NCI-H526 treated with DMSO at 0.1 percent for 48 hours (cell line): ENCODE measurements at regions not wholly inside any gene's neighbourhood (a gene's known extent, or its start where the extent isn't known, plus 50 kb on each side); places are given as distances from the start of the nearest gene placed in this dataset.

Source experiments
- DNase-seq: peaks from one replicate; lab custom pipeline; 2025; lab: John Stamatoyannopoulos, UW

DNA sequence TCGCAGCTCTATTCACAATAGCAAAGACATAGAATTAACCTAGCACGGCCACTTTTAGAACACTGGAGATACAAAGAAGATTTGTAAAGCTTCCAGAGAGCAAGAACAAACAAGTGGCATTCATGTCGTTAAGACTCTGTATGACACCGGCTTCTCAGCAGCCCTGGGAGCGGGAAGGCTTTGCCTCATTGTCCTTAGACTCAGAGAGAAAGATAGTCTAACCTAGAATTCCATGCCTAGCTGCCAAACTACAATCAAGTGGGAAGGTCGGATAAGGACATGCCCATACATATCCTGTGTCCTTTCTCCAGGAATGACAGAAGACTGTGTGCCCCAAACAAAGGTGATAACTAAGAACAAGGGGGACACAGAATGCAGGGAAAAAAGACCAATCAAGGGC lies 1038.3 kb downstream of the BCL11B start:
- DNase-seq, result no peak

DNA sequence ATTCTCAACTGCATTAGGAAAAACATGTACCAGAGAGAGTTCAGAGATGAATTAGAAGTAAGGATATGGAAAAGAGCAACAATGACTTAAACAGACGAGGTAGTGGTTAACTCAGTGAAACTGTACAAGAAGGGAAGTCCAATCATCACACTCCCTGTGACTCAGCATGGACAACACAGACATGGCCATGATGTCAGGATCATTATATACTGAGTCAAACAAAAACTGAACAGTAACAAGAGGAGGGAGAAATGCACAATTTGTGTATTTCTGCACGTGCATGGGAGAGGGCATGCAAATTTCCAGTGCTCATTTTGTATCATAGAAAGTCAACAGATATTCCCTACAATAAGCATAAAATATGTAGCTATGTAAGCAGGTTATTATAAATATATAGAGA lies 1037.8 kb downstream of the BCL11B start:
- DNase-seq, result no peak

DNA sequence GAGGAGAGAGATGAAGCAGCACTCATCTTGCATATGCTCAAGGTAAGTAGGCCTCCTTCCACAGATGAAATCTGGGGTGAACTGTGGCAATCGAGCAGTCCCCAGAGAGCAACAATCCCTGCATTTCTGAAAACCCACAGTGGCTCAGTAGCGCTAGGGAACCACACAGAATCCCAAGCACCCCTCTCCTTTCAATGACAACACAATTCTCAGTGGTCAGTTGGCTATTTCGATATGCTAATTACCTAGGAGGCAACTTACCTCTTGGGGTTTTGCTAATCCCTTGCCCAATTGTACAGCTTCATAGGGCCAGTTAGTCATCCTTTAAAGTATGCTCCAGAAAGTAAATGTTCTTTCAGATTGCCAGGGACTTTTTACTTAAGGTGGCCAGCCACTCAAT lies 1035.7 kb downstream of the BCL11B start:
- no peak for DNase-seq

DNA sequence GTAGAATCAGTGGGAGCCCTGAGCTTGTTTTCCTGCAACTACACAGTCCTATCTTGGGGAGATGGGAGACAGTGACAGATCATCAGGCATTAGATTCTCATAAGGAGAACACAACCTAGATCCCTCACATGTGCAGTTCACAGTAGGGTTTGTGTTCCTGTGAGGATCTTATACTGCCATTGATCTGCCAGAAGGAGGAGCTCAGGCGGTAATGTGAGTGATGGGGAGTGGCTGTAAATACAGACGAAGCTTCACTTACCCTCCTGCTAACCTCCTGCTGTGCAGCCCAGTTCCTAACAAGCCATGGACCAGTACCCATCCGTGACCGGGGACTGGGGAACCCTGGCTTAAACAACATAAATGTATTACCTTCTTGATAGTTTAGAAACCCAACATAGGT lies 1034.1 kb downstream of the BCL11B start:
- no peak for DNase-seq

DNA sequence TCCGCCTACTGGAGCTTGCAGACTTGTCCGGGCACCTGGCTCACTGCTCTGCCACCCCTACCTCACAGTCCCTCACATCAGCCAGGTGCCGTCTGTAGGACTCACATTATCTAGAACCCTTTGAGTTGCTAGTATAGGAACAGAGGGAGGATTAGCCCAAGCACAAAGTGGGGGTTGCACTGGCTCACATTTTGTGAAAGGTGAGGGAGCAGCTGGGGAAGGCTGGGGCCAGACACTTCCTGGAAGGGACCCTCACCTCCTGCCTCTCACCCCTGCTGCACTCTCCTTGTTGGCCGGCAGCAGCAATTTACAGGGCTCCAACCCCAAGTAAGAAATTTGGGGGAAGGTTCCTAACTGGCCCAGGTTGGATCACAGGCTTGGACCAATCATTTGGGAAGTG lies 1031.6 kb downstream of the BCL11B start:
- DNase-seq, result no peak

DNA sequence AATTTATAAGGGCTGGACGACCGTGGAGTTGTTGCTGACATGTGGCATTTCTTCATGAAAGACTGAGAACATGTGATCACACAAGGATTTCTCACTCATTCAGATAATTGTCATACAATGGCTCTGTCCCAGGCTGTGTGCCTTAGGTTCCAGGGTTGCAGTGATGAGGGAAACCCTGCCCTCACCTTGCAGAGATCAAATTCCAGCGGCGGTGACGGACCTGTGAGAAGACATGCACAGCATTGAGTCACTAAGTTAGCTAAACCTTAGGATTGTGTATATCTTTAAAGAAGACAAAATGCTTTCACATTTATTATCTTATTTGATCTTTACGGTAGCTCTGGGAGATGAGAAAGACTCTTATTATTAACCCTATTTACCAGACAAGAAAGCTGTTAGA lies 1029.1 kb downstream of the BCL11B start:
- no peak for DNase-seq

DNA sequence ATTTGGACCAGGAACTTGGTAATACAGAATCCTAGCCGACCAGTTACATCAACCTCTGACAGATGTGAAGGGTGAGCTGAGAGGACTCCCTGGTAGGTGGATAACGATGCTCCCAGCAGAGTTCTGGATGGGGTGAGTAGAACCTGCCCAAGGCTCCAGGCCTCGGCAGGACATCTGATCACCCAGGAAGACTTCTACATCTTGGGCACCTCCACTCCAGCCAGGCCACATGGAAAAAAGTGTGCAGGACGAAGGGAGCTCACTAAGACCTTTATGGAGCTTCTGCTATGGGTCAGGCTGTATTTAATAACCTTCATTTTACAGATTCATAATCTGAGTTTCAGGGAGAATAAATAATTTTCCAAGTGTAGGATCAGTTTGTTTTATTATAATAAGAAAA lies 1028.7 kb downstream of the BCL11B start:
- no peak for DNase-seq

DNA sequence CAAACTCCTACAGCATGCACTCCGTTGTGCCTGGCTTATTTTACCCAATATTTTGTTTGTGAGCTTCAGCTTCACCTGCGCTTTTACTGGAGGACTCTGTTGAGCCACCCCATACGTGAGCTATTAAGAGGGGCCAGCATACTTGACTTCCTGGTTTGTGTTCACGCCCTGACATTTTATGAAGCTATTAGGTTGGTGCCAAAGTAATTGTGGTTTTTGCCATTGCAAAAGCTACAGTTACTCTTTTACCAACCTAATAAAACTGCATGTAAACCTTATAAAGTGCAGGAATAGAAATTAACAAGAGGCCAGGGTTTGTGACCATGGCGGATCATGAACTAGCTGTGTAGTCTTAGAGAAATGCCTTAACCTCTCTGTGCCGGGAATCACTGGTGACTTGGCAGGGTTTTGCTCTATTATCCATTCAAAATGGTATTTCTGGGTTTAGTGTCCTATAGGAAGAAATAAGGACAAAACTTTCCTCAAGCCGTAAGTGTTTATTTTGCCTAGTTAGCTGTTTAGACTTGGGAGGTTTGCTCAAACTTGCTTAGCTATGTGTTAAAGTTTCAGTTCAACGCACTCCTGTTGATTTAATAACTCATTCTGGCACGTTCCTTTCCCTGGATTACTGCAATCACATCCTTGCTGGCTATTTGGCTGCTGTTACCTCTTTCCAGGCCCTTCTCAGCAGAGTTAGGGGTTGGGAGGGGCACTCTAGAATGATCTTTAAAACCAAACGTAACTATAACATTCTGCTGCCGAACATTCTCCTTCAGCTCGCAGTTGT lies 1027.6 kb downstream of the BCL11B start:
- DNase-seq, result no peak

DNA sequence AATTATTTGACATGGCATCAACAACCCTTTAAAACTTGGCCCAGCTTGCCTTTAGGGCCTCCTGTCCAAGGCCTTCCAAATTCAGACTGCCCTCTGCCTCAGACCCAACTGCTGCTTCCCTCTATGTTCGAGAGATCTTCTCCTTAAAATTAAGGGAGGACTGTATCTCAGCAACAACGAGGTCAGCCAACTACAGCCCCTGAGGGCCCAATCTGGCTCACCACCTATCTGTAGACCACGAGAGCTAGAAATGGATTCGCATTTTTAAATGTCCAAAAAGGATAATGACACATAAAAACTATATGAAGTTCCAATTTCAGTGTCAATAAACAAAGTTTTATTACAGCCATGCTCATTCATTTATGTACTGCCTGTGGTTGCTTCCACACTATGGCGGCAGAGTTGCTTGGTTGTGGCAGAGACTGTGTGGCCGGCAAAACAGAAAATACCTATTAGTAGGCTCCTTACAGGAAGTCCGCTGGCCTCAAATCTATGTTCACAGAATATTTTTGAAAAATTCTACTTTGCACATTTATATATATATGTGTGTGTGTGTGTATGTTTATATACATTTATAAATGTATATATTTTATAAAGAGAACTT lies 1026.9 kb downstream of the BCL11B start:
- DNase-seq, result no peak

DNA sequence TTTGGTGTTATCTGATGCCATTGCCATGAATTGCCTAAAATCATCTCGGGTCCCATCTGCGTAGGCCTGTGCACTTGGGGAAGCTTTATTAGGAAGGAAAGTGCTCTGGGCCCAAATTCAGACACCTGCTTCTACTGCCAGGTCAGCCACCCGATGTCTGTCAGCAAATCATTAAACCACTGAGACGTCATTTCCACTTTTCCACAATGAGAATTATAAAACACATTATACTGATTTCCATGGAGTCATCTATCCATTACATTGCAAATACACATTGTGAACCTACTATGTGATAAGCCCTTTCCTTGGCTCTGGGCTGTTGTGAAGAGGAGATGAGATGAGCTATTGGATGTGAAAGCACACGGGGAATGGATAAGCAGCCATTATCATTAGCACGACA lies 1022.9 kb downstream of the BCL11B start:
- DNase-seq, result no peak

DNA sequence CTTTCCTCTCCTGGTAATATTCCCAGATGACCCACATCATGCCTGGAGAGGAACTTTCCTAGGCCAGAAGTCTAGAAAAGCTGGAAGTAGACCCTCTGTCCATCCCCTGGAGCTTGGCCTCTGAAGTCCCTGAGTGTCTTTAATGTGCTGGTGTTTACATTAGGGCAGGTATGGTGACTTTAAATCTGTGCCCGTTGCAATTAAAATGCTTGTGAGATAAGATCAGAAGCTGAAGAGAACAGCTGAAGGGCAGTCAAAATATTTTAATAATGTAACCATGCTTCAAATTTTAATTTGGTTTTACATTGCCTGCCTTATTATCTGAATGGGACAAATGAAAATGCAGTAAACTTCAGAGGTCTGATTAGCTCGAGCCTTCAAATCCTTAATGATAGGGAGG lies 1022.5 kb downstream of the BCL11B start:
- DNase-seq, result no peak

DNA sequence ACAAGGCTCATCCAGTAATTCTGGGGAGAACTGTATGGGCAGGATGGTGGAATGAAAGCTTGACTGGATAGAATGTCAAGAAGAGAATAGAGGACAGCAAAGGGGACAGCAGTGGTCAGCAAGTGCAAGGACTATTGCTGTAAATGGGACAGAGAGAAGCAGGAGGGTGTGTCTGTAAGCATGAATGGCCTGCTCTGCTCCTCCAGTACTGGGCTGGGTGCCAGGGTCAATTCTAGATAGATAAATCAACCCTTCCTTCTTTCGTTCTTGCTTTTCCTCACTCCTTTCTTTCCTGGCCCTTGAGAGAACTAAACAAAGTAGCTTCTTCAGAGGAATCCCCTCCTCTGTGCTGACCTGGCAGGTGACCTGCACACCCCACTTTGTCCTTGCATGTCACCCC lies 1019.2 kb downstream of the BCL11B start:
- DNase-seq, result no peak

DNA sequence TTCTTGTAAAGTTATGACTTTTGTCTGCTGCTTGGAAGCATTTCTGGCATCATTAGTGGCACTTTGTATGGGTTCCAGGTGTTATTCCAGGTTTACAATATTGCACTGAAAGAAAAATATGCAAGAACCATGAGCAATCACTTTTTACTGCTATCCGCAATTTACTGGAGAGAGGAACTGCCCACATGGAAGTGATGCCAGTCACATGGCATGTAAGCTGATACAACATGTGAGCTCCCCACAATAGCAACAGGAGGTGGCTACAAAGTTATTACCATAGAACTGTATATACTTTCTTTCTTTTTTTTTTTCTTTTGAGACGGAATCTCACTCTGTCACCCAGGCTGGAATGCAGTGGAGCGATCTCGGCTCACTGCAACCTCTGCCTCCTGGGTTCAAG lies 1012.1 kb downstream of the BCL11B start:
- no peak for DNase-seq

DNA sequence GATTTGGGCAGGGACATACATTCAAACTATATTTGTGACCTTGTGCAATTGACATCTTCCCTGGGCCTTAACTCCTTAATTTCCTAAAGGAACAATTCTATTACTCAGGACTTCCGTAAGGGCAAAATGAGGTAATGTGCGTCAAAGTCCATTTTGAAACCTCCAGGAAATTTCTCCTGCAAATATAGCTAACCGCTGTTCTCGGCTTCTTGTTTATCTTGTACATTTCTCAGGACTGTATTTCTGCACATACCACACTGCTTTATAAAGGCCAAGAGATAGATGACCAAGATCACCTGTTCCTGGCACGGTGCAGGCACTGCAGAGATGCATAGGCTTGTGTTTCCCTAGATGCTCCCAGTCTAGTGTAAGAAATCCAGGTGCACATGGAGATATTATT lies 1009.4 kb downstream of the BCL11B start:
- DNase-seq, result no peak

DNA sequence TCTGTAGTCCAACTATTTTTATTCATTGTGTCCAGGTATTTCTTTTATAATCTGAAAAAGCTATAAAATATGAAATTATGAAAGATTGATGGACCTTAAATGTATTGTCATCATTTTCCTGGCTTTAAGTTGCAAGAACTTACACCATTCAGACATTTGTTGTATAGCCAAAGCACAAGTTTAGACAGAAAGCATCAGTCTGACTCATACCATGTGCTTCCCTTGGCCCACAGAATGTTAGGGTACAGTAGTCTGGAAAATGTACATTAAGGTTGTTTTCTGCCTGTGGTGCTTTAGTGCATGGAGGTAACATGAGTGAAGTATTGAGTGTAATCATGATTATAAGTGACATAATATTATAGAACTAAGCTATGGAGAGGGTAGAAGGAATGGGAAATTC lies 1002.5 kb downstream of the BCL11B start:
- no peak for DNase-seq

DNA sequence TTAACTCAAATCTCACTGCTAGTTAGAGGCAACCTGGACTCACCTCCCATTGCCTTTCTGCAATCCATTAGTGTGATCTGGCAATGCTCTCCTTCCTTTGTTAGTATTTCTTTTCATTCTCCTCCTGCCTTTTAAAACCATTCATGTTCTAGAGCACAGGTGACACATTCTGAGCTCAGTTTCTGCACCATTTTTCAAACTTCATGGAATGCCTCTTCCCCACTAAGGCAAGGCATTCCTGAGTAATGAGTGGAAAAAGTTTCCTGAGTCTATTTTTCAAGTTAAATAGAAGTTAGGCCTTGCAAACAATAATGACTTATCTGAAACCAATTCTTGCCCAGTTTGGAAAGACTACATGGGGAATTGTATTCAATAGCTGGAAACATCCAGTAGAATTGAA lies 1001.8 kb downstream of the BCL11B start:
- no peak for DNase-seq

DNA sequence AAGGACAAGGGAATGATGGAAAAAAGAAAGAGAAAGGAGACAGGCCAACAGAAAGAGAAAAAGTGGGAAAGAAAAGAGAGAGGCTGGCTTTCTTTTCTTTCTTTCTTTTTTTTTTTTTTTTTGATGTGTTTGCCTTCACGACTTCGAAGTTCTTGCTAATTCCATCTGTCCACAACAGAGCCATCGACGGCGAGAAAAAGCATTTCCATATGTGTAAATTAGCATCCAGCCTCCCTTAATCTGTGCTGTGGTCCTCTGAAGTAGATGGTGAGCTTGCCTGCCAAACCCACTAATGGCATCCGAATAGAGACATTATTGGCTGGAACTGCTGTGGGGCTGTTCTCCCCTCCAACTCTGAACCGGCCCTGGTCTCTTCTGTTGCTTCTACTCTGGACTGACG lies 997.4 kb downstream of the BCL11B start:
- no peak for DNase-seq

DNA sequence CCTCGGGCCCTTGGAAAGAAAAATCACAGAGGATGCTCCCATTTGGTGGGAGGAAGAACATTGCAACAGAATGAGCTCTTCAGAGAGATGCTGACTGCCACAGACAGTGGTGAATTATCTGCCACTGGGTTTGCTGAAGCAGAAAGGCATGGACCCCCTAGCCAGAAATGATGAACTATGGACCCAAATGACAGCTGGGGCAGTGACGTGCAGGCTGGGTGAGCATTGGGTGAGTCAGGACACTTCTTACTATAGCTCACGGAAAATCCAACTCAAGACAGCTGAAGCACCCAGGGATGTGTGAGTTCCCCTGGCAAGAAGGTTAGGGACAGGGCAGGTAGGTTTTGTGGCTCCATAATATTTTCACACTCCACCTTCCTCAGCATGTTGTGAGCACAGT lies 993.2 kb downstream of the BCL11B start:
- DNase-seq, result no peak

DNA sequence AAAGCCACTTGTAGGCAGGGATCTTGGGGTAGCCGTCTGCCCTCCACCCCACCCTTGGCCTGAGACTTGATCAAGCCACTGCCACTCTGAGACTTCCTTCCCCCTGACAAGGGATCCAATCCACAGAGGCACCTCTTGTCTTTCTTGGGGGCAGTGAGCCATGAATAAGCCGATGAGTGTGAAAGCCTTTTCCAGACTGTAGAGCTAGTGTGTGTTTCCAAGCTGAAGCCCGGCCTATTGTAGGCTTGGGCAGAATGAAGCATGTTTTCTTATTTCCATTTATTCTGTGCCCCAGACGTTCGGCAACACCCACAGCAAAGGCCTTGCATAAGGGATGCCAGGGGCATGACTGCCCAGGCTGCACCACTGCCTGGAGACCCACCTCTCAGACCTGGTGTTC lies 991.6 kb downstream of the BCL11B start:
- DNase-seq, result no peak

DNA sequence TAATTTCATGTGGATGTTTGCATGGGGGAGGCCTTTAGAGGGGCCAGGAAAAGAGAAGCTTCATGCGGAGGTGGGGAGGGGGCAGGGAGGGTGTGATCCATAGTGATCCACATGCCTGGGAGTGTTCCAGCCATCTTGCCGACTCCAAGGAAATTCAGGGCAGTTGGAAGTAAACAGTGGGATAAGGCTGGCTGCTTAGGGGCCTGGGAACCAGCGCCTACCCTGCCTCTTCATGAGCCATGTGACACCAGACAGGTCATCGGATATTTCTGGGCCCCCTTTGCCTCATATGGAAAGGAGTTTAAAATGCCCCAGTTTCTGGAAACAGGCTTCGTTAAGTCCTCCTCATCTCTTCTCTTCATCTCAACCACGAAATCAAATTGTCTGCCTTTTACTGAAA lies 983.2 kb downstream of the BCL11B start:
- DNase-seq, result no peak

DNA sequence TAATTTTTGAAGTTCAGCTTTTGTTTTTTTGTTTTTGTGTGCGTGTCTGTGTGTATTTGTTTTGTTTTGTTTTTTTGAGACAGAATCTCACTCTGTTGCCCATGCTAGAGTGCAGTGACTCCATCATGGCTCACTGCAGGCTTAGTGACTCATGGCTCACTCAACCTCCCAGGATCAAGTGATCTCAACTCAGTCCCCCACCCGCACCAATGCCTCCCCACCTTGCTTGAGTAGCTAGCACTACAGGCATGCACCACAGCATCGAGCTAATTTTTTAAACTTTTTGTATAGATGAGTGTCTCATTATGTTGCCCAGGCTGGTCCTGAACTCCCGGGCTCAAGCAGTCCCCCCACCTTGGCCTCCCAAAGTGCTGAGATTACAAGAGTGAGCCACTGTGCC lies 981.4 kb downstream of the BCL11B start:
- no peak for DNase-seq

DNA sequence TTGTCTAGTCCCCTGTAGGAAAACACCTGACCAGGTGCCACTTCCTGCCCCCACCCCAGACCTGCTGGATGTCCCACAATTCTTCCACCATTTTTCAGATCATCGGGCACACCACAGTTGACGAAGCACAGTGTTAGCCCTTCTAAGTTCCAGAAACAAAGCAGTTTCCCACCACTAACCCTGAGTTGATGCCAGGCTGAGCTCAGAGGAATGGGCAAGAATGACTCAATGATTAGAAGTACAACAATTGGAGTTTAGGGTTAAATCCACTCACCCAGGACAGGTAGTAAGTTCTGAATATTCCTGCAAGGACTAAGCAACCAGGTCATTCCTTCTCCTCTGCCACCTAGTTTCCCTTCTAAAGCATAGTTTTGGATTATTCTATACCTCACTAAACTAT lies 979.8 kb downstream of the BCL11B start:
- DNase-seq, result no peak

DNA sequence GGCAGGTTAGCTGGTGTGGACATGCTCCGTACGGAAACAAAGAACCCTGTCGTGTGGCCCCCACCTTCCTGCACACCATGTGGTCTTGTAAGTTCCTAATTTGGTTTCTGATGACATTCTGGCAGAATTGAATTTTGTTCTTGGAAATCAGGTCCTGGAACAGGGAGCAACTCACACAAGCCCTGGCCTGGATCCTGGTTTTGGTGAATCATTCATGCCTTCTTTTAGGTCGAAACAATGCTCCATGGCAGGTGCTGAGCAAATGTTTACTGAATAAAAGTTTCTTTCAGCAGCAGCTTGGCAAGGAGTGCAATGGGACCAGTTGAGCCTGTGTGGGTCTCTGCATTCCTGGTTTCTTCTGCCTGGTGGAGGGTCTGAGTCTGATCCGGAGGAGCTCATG lies 978.4 kb downstream of the BCL11B start:
- no peak for DNase-seq

DNA sequence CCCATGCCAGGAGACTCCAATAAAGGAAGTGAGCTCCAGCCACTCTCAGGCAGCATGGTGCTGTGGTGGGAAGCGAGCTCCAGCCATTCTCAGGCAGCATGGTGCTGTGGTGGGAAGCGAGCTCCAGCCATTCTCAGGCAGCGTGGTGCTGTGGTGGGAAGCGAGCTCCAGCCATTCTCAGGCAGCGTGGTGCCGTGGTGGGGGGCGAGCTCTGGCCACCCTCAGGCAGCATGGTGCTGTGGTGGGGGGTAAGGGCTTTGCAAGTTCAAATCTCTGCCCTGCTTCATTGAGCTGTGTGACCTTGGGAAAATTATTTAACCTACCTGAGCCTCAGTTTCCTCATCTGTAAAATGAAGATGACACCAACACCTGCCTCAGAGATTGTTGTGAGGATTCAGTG lies 975.1 kb downstream of the BCL11B start:
- DNase-seq, result no peak
